ENCODE measurements at regions not wholly inside any gene's neighbourhood (a gene's known extent, or its start where the extent isn't known, plus 50 kb on each side); places are given as distances from the start of the nearest gene placed in this dataset.

GRCh38 chr4:108240366-108240765 is 71.6 kb upstream of the LEF1 start:
- TF ChIP-seq ZNF580 (tag by site-specific recombination; IDR thresholded peaks at IDR 0.05) = no peak
- no peak for TF ChIP-seq KLF10 (tag by site-specific recombination; IDR thresholded peaks at IDR 0.05)
- no peak for TF ChIP-seq TSHZ1 (tag by site-specific recombination; IDR thresholded peaks at IDR 0.05; ENCODE audit: borderline replicate concordance)
- TF ChIP-seq ZNF777 (tag by site-specific recombination; IDR thresholded peaks at IDR 0.05; ENCODE audit: borderline replicate concordance) = no peak
- TF ChIP-seq ZXDB (tag by site-specific recombination; IDR thresholded peaks at IDR 0.05) = no peak
- no peak for TF ChIP-seq CTCF (tag by site-specific recombination; IDR thresholded peaks at IDR 0.05)
- TF ChIP-seq ATF2 (tag by site-specific recombination; IDR thresholded peaks at IDR 0.05; ENCODE audit: low read depth) = no peak
- no peak for TF ChIP-seq ZNF37A (tag by site-specific recombination; IDR thresholded peaks at IDR 0.05)
- no peak for TF ChIP-seq MEIS1 (CRISPR knock-in tag; IDR thresholded peaks at IDR 0.05; ENCODE audit: borderline replicate concordance)
- no peak for TF ChIP-seq ZFP41 (tag by site-specific recombination; IDR thresholded peaks at IDR 0.05; ENCODE audit: borderline replicate concordance)
- TF ChIP-seq TCF7L2 (IDR thresholded peaks at IDR 0.05; ENCODE audit: borderline replicate concordance, low read depth, low read length) = no peak
- TF ChIP-seq ZNF169 (tag by site-specific recombination; IDR thresholded peaks at IDR 0.05) = no peak
- no peak for TF ChIP-seq KLF16 (tag by site-specific recombination; IDR thresholded peaks at IDR 0.05)
